ENCODE measurements at regions not wholly inside any gene's neighbourhood (a gene's known extent, or its start where the extent isn't known, plus 50 kb on each side); places are given as distances from the start of the nearest gene placed in this dataset.

GRCh38 chr12:107349008-107349747 lies 255.8 kb upstream of the CRY1 start:
- Mint-ChIP-seq H3K27me3 (peaks cover 4% of the 10 kb centered on the region), H3K36me3 (peaks cover 7% of the 10 kb centered on the region), H3K4me3 (no peak overlapping the region), H3K9me3 (peaks cover 9% of the 10 kb centered on the region), H3K27ac (no peak overlapping the region), H3K4me1 (ENCODE audit: unreplicated experiment) (peaks cover 22% of the 10 kb centered on the region)
- no peak for DNase-seq (ENCODE audit: extremely low spot score, unreplicated experiment)
- TF ChIP-seq CTCF (conservative IDR thresholded peaks at IDR 0.05): no peak

- peaks cover 22% of the 10 kb centered on the region for H3K4me1 Mint-ChIP-seq (ENCODE audit: unreplicated experiment)
- no peak overlapping the region for H3K27ac Mint-ChIP-seq
- H3K4me3 Mint-ChIP-seq: no peak overlapping the region
- peaks cover 9% of the 10 kb centered on the region for H3K36me3 Mint-ChIP-seq
- peaks cover 12% of the 10 kb centered on the region for H3K9me3 Mint-ChIP-seq
- H3K27me3 Mint-ChIP-seq: peaks cover 4% of the 10 kb centered on the region
- TF ChIP-seq CTCF (conservative IDR thresholded peaks at IDR 0.05): no peak
- DNase-seq (ENCODE audit: extremely low spot score, unreplicated experiment): no peak
Observed at GRCh38 chr12:107349839-107350238, 256.5 kb upstream of the CRY1 start.

GRCh38 chr12:107351109-107351508 lies 257.8 kb upstream of the CRY1 start:
- no peak for TF ChIP-seq CTCF (conservative IDR thresholded peaks at IDR 0.05)
- Mint-ChIP-seq H3K27me3 (peaks cover 4% of the 10 kb centered on the region), H3K4me1 (ENCODE audit: unreplicated experiment) (peaks cover 19% of the 10 kb centered on the region), H3K9me3 (peaks cover 9% of the 10 kb centered on the region), H3K4me3 (no peak overlapping the region), H3K27ac (no peak overlapping the region), H3K36me3 (peaks cover 9% of the 10 kb centered on the region)
- DNase-seq (ENCODE audit: extremely low spot score, unreplicated experiment): no peak

GRCh38 chr12:107351713-107352112 lies 258.4 kb upstream of the CRY1 start:
- H3K4me3 Mint-ChIP-seq: no peak overlapping the region
- H3K4me1 Mint-ChIP-seq (ENCODE audit: unreplicated experiment): peaks cover 19% of the 10 kb centered on the region
- H3K9me3 Mint-ChIP-seq: peaks cover 9% of the 10 kb centered on the region
- H3K36me3 Mint-ChIP-seq: peaks cover 9% of the 10 kb centered on the region
- no peak for TF ChIP-seq CTCF (conservative IDR thresholded peaks at IDR 0.05)
- H3K27ac Mint-ChIP-seq: no peak overlapping the region
- H3K27me3 Mint-ChIP-seq: peaks cover 4% of the 10 kb centered on the region
- no peak for DNase-seq (ENCODE audit: extremely low spot score, unreplicated experiment)

- Mint-ChIP-seq H3K36me3 (peaks cover 9% of the 10 kb centered on the region), H3K9me3 (peaks cover 9% of the 10 kb centered on the region), H3K27ac (no peak overlapping the region), H3K27me3 (peaks cover 4% of the 10 kb centered on the region), H3K4me3 (no peak overlapping the region), H3K4me1 (ENCODE audit: unreplicated experiment) (peaks cover 19% of the 10 kb centered on the region)
- DNase-seq (ENCODE audit: extremely low spot score, unreplicated experiment): no peak
- TF ChIP-seq CTCF (conservative IDR thresholded peaks at IDR 0.05): no peak
Observed at GRCh38 chr12:107352347-107353081, 259.2 kb upstream of the CRY1 start.

Data from type B pancreatic cell (in vitro differentiated cells).